GM12878 (cell line): ENCODE measurements at regions not wholly inside any gene's neighbourhood (a gene's known extent, or its start where the extent isn't known, plus 50 kb on each side); places are given as distances from the start of the nearest gene placed in this dataset.

Experiments
- ATAC-seq: fragments of 200-7000 bp; cut with Tn5 transposase; 3 replicates; pipeline ENCODE4 v1.9.1; 2020; ENCODE audit warnings: mild to moderate bottlenecking, moderate library complexity
- BruUV-seq: library from RNA; stranded (reverse); fragments of 400-500 nt; replicated peaks from 2 replicates; lab custom pipeline; 2021; lab: Mats Ljungman, UMichigan
- CTCF ChIA-PET: fragments of 300-600 bp; sonication (Branson Sonifier 250); formaldehyde crosslinking; extraction: SDS; loops from one replicate; lab custom pipeline; 2021; ENCODE audit warnings: inconsistent platforms; lab: Yijun Ruan, JAX
- POLR2A ChIA-PET: fragments of 350-600 bp; formaldehyde crosslinking; extraction: SDS; loops from one replicate; lab custom pipeline; 2021; ENCODE audit warnings: inconsistent platforms; lab: Charles Lee
- RAD21 ChIA-PET: fragments of 300-600 bp; sonication (Branson Sonifier 250); formaldehyde crosslinking; loops from one replicate; lab custom pipeline; 2023; ENCODE audit warnings: antibody characterized with exemption; ENCODE audit not compliant: unreplicated experiment; lab: Charles Lee
- SMC1A ChIA-PET: fragments of 300-600 bp; sonication (Branson Sonifier 250); formaldehyde crosslinking; loops from one replicate; lab custom pipeline; 2023; ENCODE audit not compliant: unreplicated experiment, uncharacterized antibody; lab: Charles Lee
- DNase-seq: peaks from one replicate; pipeline ENCODE4 v3.0.0-alpha.2; 2011; ENCODE audit warnings: low read depth, low spot score
- FAIRE-seq: peaks from 3 replicates; lab custom pipeline; 2011; peaks lifted over from hg19 to GRCh38; lab: Jason Lieb, UNC
- H2AFZ ChIP-seq: 2 replicates; pipeline ENCODE4 v1.6.0; 2011; ENCODE audit warnings: low read depth, low read length, control low read depth; ENCODE audit not compliant: control insufficient read depth
- H3K27ac ChIP-seq: 2 replicates; pipeline ENCODE4 v1.5.1; 2011; ENCODE audit warnings: control low read depth; ENCODE audit not compliant: control insufficient read depth, insufficient read depth
- H3K27me3 ChIP-seq, 2 experiments: replicated peaks in 1 of 2; 2 replicates each; pipeline versions ENCODE4 v1.6.0 to v1.6.1; 2011; ENCODE audit warnings: low read length in 1 of 2; ENCODE audit not compliant: control insufficient read depth in 2 of 2, insufficient read depth in 2 of 2
- H3K36me3 ChIP-seq, 2 experiments: 2 replicates each; pipeline ENCODE4 v1.5.1; 2011; ENCODE audit warnings: low read length in 1 of 2; ENCODE audit not compliant: control insufficient read depth in 2 of 2, insufficient read depth in 2 of 2
- H3K4me1 ChIP-seq: 2 replicates; pipeline ENCODE4 v1.6.1; 2011; ENCODE audit warnings: mild to moderate bottlenecking, low read length, moderate library complexity, mixed read lengths; ENCODE audit not compliant: control insufficient read depth, insufficient read depth
- H3K4me2 ChIP-seq: 2 replicates; pipeline ENCODE4 v1.6.0; 2011; ENCODE audit warnings: control low read depth; ENCODE audit not compliant: control insufficient read depth, insufficient read depth
- H3K4me3 ChIP-seq: fragments of 200-600 bp; sonication (generic); 2 replicates; pipeline ENCODE4 v1.5.1; 2016
- H3K79me2 ChIP-seq: 2 replicates; pipeline ENCODE4 v1.6.0; 2011; ENCODE audit warnings: low read length; ENCODE audit not compliant: control insufficient read depth, insufficient read depth
- H3K9ac ChIP-seq: 2 replicates; pipeline ENCODE4 v1.8.0; 2011; ENCODE audit warnings: low read length, control low read depth, mixed read lengths; ENCODE audit not compliant: control insufficient read depth, insufficient read depth
- H3K9me3 ChIP-seq: replicated peaks from 3 replicates; pipeline ENCODE4 v1.5.1; 2011; ENCODE audit warnings: mild to moderate bottlenecking, low read length; ENCODE audit not compliant: control insufficient read depth, insufficient read depth
- H4K20me1 ChIP-seq: 2 replicates; pipeline ENCODE4 v1.6.0; 2011; ENCODE audit not compliant: control insufficient read depth, insufficient read depth
- ATF7 ChIP-seq: fragments of 450-650 bp; IDR thresholded peaks from 2 replicates; pipeline ENCODE4 v1.6.1; 2016; ENCODE audit warnings: low read depth, mild to moderate bottlenecking
- CHD1 ChIP-seq: IDR thresholded peaks from 2 replicates; pipeline ENCODE4 v1.6.1; 2012; ENCODE audit warnings: low read depth, low read length, improper control_type of control experiment
- CHD4 ChIP-seq: fragments of 200-600 bp; sonication (generic); IDR thresholded peaks from 2 replicates; pipeline ENCODE4 v1.6.1; 2016; ENCODE audit warnings: mild to moderate bottlenecking
- EP300 ChIP-seq, 2 experiments: fragments of 150-350 bp in 1 of 2; IDR thresholded peaks; 2 replicates each; pipeline ENCODE4 v1.6.1; 2011 to 2012; ENCODE audit warnings: low read depth in 2 of 2, low read length in 2 of 2, borderline replicate concordance in 1 of 2, improper control_type of control experiment in 1 of 2, inconsistent platforms in 1 of 2; ENCODE audit not compliant: control insufficient read depth in 1 of 2
- GABPA ChIP-seq: IDR thresholded peaks from 2 replicates; pipeline ENCODE4 v1.6.1; 2014; ENCODE audit warnings: antibody characterized with exemption, low read depth, mild to moderate bottlenecking, inconsistent platforms
- HDAC2 ChIP-seq: fragments of 200-600 bp; sonication (generic); IDR thresholded peaks from 2 replicates; pipeline ENCODE4 v1.6.1; 2017
- RAD51 ChIP-seq: fragments of 450-650 bp; IDR thresholded peaks from 2 replicates; pipeline ENCODE4 v1.6.1; 2016; ENCODE audit warnings: moderate library complexity, mild to moderate bottlenecking, inconsistent platforms
- RBBP5 ChIP-seq: fragments of 200-600 bp; sonication (generic); conservative IDR thresholded peaks from 2 replicates; pipeline ENCODE4 v1.6.1; 2016
- SIX5 ChIP-seq: IDR thresholded peaks from 2 replicates; pipeline ENCODE4 v1.6.1; 2011; ENCODE audit warnings: mild to moderate bottlenecking, low read depth, low read length, moderate library complexity; ENCODE audit not compliant: severe bottlenecking
- SRF ChIP-seq, 2 experiments: IDR thresholded peaks; 2 replicates each; pipeline ENCODE4 v1.6.1; 2011; ENCODE audit warnings: low read depth in 2 of 2, low read length in 2 of 2, mild to moderate bottlenecking in 1 of 2, moderate library complexity in 1 of 2
- ZZZ3 ChIP-seq: IDR thresholded peaks from 2 replicates; pipeline ENCODE4 v1.6.1; 2011; ENCODE audit warnings: low read depth; ENCODE audit not compliant: control insufficient read depth, insufficient read length
- WGBS: methylation state at CpG from one replicate; pipeline ENCODE4 v1.1.6; 2016; ENCODE audit warnings: low lambda C conversion rate; ENCODE audit not compliant: insufficient replicate concordance, insufficient coverage; ENCODE audit errors: missing lambda C conversion rate; 5-methylcytosine and 5-hydroxymethylcytosine counted together
- in situ Hi-C: fragments of 300-500 bp; cut with MboI; formaldehyde crosslinking; loops from 9 replicates; pipeline ENCODE4 v1.14.3; 2018; ENCODE audit warnings: mixed read lengths
- intact Hi-C: fragments of 100-400 bp; cut with micrococcal nuclease; formaldehyde crosslinking; loops from one replicate; pipeline ENCODE4 v1.14.2; 2022; ENCODE audit not compliant: unreplicated experiment
- TF ChIP-seq, protein P1 (sequence below): fragments of 450-650 bp; IDR thresholded peaks from 2 replicates; pipeline ENCODE4 v1.6.1; 2017; ENCODE audit warnings: low read depth, mild to moderate bottlenecking, moderate library complexity

DNA sequence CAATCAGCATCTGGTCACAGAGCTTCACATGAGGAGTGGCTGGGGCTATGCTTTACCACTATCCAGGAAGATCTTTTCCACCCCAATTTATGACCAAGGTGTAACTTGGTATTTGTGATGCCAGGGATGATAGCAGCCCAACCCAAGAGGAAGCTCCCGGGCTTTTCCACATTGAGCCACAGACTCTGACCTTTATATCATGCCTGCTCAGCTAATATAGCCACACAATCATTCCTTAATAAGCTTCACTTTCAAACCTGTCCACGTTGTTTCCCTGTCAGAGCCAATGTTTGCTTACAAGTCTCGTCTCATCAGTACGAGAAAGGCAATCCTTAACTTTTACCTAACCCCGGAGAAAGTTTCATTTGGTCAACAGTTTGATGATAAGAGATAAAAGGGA, 330.9 kb downstream of the SHQ1 start:
- ChIA-PET POLR2A (no interaction called here), CTCF (no interaction called here), SMC1A (interaction anchor here (0.7 kb wide), 1 partner anchor 18 kb away, joined by 3 read pairs; no protein-coding TSS in a partner anchor), RAD21 (no interaction called here)
- Histone ChIP-seq H3K9me3 (no peaks in the 10 kb centered on the region), H3K4me3 (no peak overlapping the region), H3K27ac (no peak overlapping the region), H3K27me3 (no peaks in the 10 kb centered on the region), H3K79me2 (no peaks in the 10 kb centered on the region), H2AFZ (no peak overlapping the region), H3K36me3 (no peaks in the 10 kb centered on the region), H3K4me2 (no peak overlapping the region), H4K20me1 (no peaks in the 10 kb centered on the region), H3K9ac (no peak overlapping the region), H3K4me1 (peaks cover 6% of the 10 kb centered on the region)
- no peak for FAIRE-seq
- ATAC-seq = no peak
- WGBS = 72% methylated on average over 5 of the region's 5 CpGs
- no peak for DNase-seq
- in situ Hi-C loops (no loop called here), intact Hi-C loops (no loop called here)
- no peak for TF ChIP-seq CHD4
- TF ChIP-seq GABPA = no peak
- TF ChIP-seq RAD51 = no peak
- no peak for TF ChIP-seq HDAC2
- TF ChIP-seq, protein P1, sequence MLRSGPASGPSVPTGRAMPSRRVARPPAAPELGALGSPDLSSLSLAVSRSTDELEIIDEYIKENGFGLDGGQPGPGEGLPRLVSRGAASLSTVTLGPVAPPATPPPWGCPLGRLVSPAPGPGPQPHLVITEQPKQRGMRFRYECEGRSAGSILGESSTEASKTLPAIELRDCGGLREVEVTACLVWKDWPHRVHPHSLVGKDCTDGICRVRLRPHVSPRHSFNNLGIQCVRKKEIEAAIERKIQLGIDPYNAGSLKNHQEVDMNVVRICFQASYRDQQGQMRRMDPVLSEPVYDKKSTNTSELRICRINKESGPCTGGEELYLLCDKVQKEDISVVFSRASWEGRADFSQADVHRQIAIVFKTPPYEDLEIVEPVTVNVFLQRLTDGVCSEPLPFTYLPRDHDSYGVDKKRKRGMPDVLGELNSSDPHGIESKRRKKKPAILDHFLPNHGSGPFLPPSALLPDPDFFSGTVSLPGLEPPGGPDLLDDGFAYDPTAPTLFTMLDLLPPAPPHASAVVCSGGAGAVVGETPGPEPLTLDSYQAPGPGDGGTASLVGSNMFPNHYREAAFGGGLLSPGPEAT = no peak
- TF ChIP-seq RBBP5 = no peak
- TF ChIP-seq ATF7 = no peak
- no peak for TF ChIP-seq EP300 (IDR thresholded peaks at IDR 0.05; ENCODE audit: borderline replicate concordance in 1 of 2, control insufficient read depth in 1 of 2, low read depth in 2 of 2, low read length in 2 of 2)
- no peak for TF ChIP-seq ZZZ3
- no peak for TF ChIP-seq CHD1
- TF ChIP-seq SIX5 = no peak
- no peak for TF ChIP-seq SRF (IDR thresholded peaks at IDR 0.05; ENCODE audit: low read depth in 2 of 2, low read length in 2 of 2)
- BruUV-seq = no TSS peak
